Uterus (tissue), 2 donors: ENCODE measurements at regions not wholly inside any gene's neighbourhood (a gene's known extent, or its start where the extent isn't known, plus 50 kb on each side); places are given as distances from the start of the nearest gene placed in this dataset.

Source experiments
- POLR2A ChIP-seq, 2 donors: fragments of 450-650 bp; IDR thresholded peaks; one replicate each; pipeline ENCODE4 v1.6.1; 2016; ENCODE audit warnings: antibody characterized with exemption in 2 of 2, mild to moderate bottlenecking in 1 of 2, moderate library complexity in 1 of 2
- TF ChIP-seq, protein P1 (sequence below), 4 experiments: fragments of 200-600 bp in 2 of 4; fragments of 450-650 bp in 2 of 4; sonication (generic) in 2 of 4; IDR thresholded peaks; one replicate each; pipeline ENCODE4 v1.5.1; 2016 to 2019; ENCODE audit warnings: antibody characterized with exemption in 4 of 4, mild to moderate bottlenecking in 2 of 4, moderate library complexity in 1 of 4

DNA sequence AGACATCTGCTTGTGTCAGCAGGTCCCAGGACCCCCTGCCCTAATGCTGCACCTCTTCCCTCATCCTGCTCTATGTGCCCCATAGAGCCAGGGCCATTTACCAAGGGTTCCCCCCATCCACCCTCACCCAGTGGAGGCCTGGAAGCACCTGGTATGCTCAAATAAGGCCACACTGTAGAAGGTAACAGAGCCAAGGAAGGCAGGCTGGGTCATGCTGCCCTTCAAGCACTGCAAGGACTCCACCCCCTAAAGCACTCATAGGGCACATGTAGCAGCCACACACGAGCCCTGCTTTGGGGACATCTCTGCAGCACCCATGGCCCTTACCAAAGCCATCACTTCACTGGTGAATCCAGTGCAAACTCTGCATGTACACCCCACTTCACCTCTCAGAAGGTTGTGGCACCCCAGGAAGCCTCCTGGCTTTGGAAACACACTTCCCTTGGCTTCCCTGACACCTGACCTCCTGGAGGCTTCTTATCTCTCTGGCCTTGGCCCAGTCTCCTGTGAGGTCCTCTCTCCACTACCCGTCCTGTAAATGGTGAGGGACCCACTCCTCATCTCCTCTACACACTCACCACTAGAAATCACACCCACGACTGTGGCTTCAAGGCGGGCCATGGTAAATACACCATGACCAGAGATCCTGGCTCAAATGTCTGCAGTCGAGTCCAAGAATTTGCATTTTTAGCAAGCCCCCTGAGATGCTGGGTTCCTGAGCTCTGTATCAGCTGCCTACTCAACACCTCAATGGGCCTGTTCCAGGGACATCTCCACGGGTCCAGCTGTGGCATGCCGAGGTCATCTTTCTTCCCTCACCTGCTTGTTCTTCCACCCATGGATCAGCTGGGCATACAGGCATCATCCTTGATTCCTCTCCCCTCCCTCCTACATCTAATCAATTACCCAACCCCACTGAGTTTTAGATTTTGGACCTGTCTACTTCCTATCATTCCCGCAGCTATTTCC, 80.9 kb upstream of the DOCK9 start:
- TF ChIP-seq, protein P1, sequence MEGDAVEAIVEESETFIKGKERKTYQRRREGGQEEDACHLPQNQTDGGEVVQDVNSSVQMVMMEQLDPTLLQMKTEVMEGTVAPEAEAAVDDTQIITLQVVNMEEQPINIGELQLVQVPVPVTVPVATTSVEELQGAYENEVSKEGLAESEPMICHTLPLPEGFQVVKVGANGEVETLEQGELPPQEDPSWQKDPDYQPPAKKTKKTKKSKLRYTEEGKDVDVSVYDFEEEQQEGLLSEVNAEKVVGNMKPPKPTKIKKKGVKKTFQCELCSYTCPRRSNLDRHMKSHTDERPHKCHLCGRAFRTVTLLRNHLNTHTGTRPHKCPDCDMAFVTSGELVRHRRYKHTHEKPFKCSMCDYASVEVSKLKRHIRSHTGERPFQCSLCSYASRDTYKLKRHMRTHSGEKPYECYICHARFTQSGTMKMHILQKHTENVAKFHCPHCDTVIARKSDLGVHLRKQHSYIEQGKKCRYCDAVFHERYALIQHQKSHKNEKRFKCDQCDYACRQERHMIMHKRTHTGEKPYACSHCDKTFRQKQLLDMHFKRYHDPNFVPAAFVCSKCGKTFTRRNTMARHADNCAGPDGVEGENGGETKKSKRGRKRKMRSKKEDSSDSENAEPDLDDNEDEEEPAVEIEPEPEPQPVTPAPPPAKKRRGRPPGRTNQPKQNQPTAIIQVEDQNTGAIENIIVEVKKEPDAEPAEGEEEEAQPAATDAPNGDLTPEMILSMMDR (IDR thresholded peaks at IDR 0.05): no peak
- TF ChIP-seq POLR2A (IDR thresholded peaks at IDR 0.05): no peak
